ENCODE measurements at regions not wholly inside any gene's neighbourhood (a gene's known extent, or its start where the extent isn't known, plus 50 kb on each side); places are given as distances from the start of the nearest gene placed in this dataset.
"Not testable (repeated sequence)": the region's sequence is repeated elsewhere in the genome, so short reads cannot be mapped to it uniquely, and the experiment has no call there.

DNA sequence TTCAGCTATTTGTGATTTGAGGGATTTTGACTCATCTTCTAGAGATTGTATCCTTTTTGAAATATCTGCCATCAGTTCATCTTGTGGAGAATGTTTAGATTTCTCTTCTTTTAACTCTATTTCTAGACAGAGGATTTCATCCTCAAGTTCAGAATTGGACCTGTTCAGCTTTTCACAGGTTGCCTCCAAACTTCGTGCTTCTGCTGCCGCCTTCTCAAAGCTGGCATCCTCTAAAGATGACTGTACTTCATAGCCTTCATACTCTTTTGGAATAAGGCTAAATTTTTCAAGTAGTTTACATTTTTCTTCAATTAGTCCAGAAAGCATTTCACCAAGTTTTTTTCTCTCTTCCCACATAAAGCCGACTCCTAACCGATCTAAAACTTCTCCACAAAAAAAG, 531.9 kb downstream of the STK39 start:
- H3K9ac ChIP-seq (replicated peaks in 1 of 4; ENCODE audit: extremely low read depth in 1 of 4, low read depth in 3 of 4, low read length in 3 of 4); DNase-seq (ENCODE audit: low read depth in 1 of 2, low spot score in 2 of 2); H3K79me2 ChIP-seq (ENCODE audit: control insufficient read depth in 1 of 2, insufficient read depth in 2 of 2, low read length in 2 of 2); H2BK120ac ChIP-seq (replicated peaks; ENCODE audit: low read depth, low read length); H4K8ac ChIP-seq (ENCODE audit: extremely low read depth, insufficient read depth, low read length); H3K18ac ChIP-seq (ENCODE audit: extremely low read depth, low read length); H4K20me1 ChIP-seq (replicated peaks in 1 of 2; ENCODE audit: control insufficient read depth in 1 of 2, insufficient read depth in 2 of 2, low read length in 2 of 2); H3K23me2 ChIP-seq (ENCODE audit: low read depth, low read length); H3K56ac ChIP-seq (replicated peaks; ENCODE audit: insufficient read length, low read depth, low read length); H3K27me3 ChIP-seq (replicated peaks in 1 of 4; ENCODE audit: control insufficient read depth in 3 of 4, extremely low read depth in 1 of 4, insufficient read depth in 3 of 4, low read length in 3 of 4); H3K4me2 ChIP-seq (ENCODE audit: insufficient read depth in 1 of 2, low read depth in 2 of 2, low read length in 2 of 2); H3K79me1 ChIP-seq (ENCODE audit: low read depth, low read length); H2BK15ac ChIP-seq (ENCODE audit: low read length); H2BK20ac ChIP-seq (ENCODE audit: low read length); H2AK5ac ChIP-seq (ENCODE audit: low read depth, low read length); H2BK5ac ChIP-seq (ENCODE audit: low read depth, low read length); H3K9me3 ChIP-seq (ENCODE audit: insufficient read depth in 2 of 2, low read depth in 1 of 2, low read length in 1 of 2); H2BK12ac ChIP-seq (ENCODE audit: low read depth, low read length); H3K14ac ChIP-seq (ENCODE audit: insufficient read length); H3K23ac ChIP-seq (ENCODE audit: insufficient read length); H3K27ac ChIP-seq (ENCODE audit: low read depth, low read length); H4K5ac ChIP-seq (ENCODE audit: insufficient read length, low read depth, low read length); H3K4ac ChIP-seq (replicated peaks; ENCODE audit: insufficient read length, low read depth, low read length); H2AFZ ChIP-seq (ENCODE audit: low read length); H3K36me3 ChIP-seq (ENCODE audit: control insufficient read depth in 2 of 4, insufficient read depth in 4 of 4, low read length in 3 of 4); H4K91ac ChIP-seq (replicated peaks; ENCODE audit: insufficient read length, low read length); H3K4me1 ChIP-seq (replicated peaks in 1 of 4; ENCODE audit: control insufficient read depth in 3 of 4, insufficient read depth in 4 of 4, low read length in 3 of 4); H3K4me3 ChIP-seq (ENCODE audit: extremely low read depth in 1 of 4, insufficient read depth in 2 of 4, low read depth in 3 of 4, low read length in 4 of 4); FAIRE-seq: not testable (repeated sequence)
- 91% methylated on average over 4 of the region's 4 CpGs; no CpG with 5 or more reads in 1 of the 2 experiments for WGBS, 2 experiments (ENCODE audit: extremely low coverage in 1 of 2, insufficient coverage in 1 of 2, insufficient read length in 1 of 2, insufficient replicate concordance in 2 of 2, low coverage in 1 of 2, low lambda C conversion rate in 2 of 2, missing lambda C conversion rate in 1 of 2)
- POLR2A ChIA-PET (ENCODE audit: partially characterized antibody): interaction anchor here (1.3 kb wide), 1 partner anchor 9 kb away, joined by 3 read pairs; no protein-coding TSS in a partner anchor
- CTCF ChIA-PET (ENCODE audit: partially characterized antibody): interaction anchor here (0.6 to 1.8 kb wide), 3 partner anchors 23 to 427 kb away, joined by 3 to 4 read pairs (median 3); no protein-coding TSS in a partner anchor
